ENCODE measurements at regions not wholly inside any gene's neighbourhood (a gene's known extent, or its start where the extent isn't known, plus 50 kb on each side); places are given as distances from the start of the nearest gene placed in this dataset.

DNA sequence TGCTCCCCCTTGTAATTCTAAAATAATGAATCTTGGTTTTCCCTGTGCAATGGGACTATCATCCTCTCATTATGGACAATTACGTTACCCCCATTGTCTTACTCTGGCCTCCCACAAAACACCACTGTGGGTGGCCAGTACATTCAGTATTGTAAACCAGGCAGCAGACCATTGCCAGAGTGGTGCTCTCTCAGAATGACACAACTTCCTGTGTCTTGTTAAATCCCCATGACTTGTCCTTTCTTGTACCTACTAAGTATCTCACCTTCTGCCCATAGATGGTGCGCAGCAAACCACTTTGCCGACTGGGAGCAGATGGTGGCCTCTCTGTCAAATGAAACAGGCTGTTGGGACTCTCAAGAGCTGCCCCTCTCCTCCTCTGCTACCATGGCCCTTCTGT lies 287.1 kb upstream of the RAG2 start:
- no peak overlapping the region for H3K4me2 ChIP-seq (ENCODE audit: low read depth, low read length, poor library complexity, severe bottlenecking)
- no peaks in the 10 kb centered on the region for H3K36me3 ChIP-seq (ENCODE audit: insufficient read depth, low read length)
- H3K27ac ChIP-seq (ENCODE audit: low read length), result no peak overlapping the region
- H3K9ac ChIP-seq (ENCODE audit: low read length), result no peak overlapping the region
- H3K9me2 ChIP-seq (replicated peaks; ENCODE audit: insufficient read depth, low read length), result no peaks in the 10 kb centered on the region
- H3K4me1 ChIP-seq (ENCODE audit: low read length), result no peaks in the 10 kb centered on the region
- no peaks in the 10 kb centered on the region for H4K20me1 ChIP-seq (ENCODE audit: insufficient read depth, low read depth, low read length)
- no peaks in the 10 kb centered on the region for H3K27me3 ChIP-seq (ENCODE audit: low read length)
- H3K4me3 ChIP-seq (ENCODE audit: low read length), result no peak overlapping the region
- no peak for DNase-seq
- H3K9me3 ChIP-seq (ENCODE audit: low read length), result no peaks in the 10 kb centered on the region; the same call in 1 of the 2 replicates
- no peaks in the 10 kb centered on the region for H3K79me2 ChIP-seq (ENCODE audit: low read length)
- no peak overlapping the region for H2AFZ ChIP-seq (ENCODE audit: low read length)

DNA sequence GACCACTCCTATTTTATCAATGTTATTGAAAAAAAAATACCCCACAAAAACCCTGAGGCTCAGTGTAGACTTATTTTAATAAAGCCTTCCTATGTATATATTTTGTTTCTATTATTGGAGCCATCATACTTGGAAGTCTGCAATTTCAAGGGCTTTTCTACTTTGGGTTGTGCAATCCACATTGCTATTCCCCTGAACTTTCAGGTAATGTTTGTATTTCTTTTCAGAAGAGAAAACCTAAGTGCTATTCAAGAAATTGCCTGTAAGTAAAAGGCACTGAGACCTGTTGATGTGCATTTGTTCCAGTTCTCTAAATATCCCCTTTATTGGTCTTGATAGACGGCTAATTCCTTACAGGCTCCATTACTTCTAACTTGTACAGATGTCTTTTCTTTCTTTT lies 280.7 kb upstream of the RAG2 start:
- no peak for DNase-seq
- H3K9ac ChIP-seq (ENCODE audit: low read length), result no peak overlapping the region
- no peaks in the 10 kb centered on the region for H3K27me3 ChIP-seq (ENCODE audit: low read length)
- H3K9me3 ChIP-seq (ENCODE audit: low read length), result no peaks in the 10 kb centered on the region; the same call in 1 of the 2 replicates
- no peak overlapping the region for H3K27ac ChIP-seq (ENCODE audit: low read length)
- H4K20me1 ChIP-seq (ENCODE audit: insufficient read depth, low read depth, low read length), result no peaks in the 10 kb centered on the region
- H3K9me2 ChIP-seq (replicated peaks; ENCODE audit: insufficient read depth, low read length), result no peaks in the 10 kb centered on the region
- H2AFZ ChIP-seq (ENCODE audit: low read length), result no peak overlapping the region
- H3K4me1 ChIP-seq (ENCODE audit: low read length), result no peaks in the 10 kb centered on the region
- H3K4me2 ChIP-seq (ENCODE audit: low read depth, low read length, poor library complexity, severe bottlenecking), result no peak overlapping the region
- no peak overlapping the region for H3K4me3 ChIP-seq (ENCODE audit: low read length)
- H3K36me3 ChIP-seq (ENCODE audit: insufficient read depth, low read length), result no peaks in the 10 kb centered on the region
- no peaks in the 10 kb centered on the region for H3K79me2 ChIP-seq (ENCODE audit: low read length)

DNA sequence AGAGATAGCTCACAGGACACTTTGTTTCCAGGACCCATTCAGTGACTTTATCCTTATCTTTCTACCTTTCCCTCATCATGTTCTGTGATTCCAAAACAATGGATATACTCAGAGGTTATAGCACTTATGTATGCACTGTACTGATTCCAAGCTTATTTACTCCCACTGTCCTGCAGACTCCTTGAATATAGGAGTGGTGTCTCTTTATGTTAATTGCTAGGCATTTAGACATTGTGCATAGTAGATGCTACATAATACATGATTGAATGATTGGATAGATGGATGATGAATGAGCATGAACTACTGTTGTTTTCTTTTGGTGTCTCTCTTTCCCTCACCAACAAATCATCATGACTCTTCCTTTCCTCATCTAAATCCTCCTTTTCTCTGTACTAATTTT lies 279.1 kb upstream of the RAG2 start:
- Histone ChIP-seq H3K4me2 (ENCODE audit: low read depth, low read length, poor library complexity, severe bottlenecking) (no peak overlapping the region), H3K4me1 (ENCODE audit: low read length) (no peaks in the 10 kb centered on the region), H3K27me3 (ENCODE audit: low read length) (no peaks in the 10 kb centered on the region), H3K4me3 (ENCODE audit: low read length) (no peak overlapping the region), H4K20me1 (ENCODE audit: insufficient read depth, low read depth, low read length) (no peaks in the 10 kb centered on the region), H3K27ac (ENCODE audit: low read length) (no peak overlapping the region), H3K79me2 (ENCODE audit: low read length) (no peaks in the 10 kb centered on the region), H3K9me2 (replicated peaks; ENCODE audit: insufficient read depth, low read length) (no peaks in the 10 kb centered on the region), H3K9ac (ENCODE audit: low read length) (no peak overlapping the region), H3K36me3 (ENCODE audit: insufficient read depth, low read length) (no peaks in the 10 kb centered on the region), H2AFZ (ENCODE audit: low read length) (no peak overlapping the region), H3K9me3 (ENCODE audit: low read length) (no peaks in the 10 kb centered on the region; the same call in 1 of the 2 replicates)
- DNase-seq, result no peak

DNA sequence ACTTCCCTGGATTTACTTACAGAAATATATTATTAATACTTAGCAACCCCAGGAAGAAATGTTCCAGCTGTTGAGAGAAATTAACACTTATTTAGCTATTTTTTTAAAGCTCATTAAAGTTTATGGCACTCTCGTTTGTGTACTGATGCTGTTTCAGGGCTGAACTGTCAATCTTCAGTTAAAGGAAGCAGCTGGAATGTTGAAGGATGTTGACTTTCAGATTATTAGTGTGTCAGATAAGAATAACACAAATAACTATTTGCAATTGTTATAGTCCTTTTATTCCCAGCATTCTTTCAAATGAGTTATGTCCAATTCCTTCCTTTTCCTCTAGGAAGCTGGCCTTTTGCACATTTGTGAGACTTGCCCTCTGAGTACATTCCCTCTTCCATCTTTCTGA lies 278.2 kb upstream of the RAG2 start:
- no peak overlapping the region for H3K4me2 ChIP-seq (ENCODE audit: low read depth, low read length, poor library complexity, severe bottlenecking)
- H3K27me3 ChIP-seq (ENCODE audit: low read length), result no peaks in the 10 kb centered on the region
- no peaks in the 10 kb centered on the region for H3K79me2 ChIP-seq (ENCODE audit: low read length)
- no peak overlapping the region for H3K27ac ChIP-seq (ENCODE audit: low read length)
- H3K9me2 ChIP-seq (replicated peaks; ENCODE audit: insufficient read depth, low read length), result no peaks in the 10 kb centered on the region
- H2AFZ ChIP-seq (ENCODE audit: low read length), result no peak overlapping the region
- no peaks in the 10 kb centered on the region; the same call in 1 of the 2 replicates for H3K9me3 ChIP-seq (ENCODE audit: low read length)
- no peaks in the 10 kb centered on the region for H4K20me1 ChIP-seq (ENCODE audit: insufficient read depth, low read depth, low read length)
- H3K4me3 ChIP-seq (ENCODE audit: low read length), result no peak overlapping the region
- DNase-seq, result no peak
- H3K9ac ChIP-seq (ENCODE audit: low read length), result no peak overlapping the region
- no peaks in the 10 kb centered on the region for H3K4me1 ChIP-seq (ENCODE audit: low read length)
- H3K36me3 ChIP-seq (ENCODE audit: insufficient read depth, low read length), result no peaks in the 10 kb centered on the region

DNA sequence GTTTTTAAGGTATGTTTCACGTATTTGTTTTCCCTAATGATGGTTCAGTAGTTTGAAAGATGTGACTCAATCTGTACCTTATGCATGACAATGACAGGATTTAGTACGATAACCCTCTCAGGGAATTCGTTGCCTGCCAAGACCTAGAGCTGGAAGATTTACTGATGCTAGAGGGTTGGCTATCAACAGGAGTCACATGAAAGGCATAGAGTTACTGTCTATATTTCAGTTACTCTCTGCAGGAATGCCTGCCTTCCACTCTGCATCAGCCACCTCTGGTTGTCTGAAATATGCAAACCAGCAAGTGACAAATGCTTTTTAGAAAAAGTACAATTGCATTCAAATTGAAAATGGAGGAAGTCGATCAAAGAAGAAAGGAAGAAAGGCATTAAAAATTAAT lies 276.3 kb upstream of the RAG2 start:
- Histone ChIP-seq H3K4me3 (ENCODE audit: low read length) (no peak overlapping the region), H3K9ac (ENCODE audit: low read length) (no peak overlapping the region), H3K4me1 (ENCODE audit: low read length) (no peaks in the 10 kb centered on the region), H3K9me3 (ENCODE audit: low read length) (no peaks in the 10 kb centered on the region), H3K27ac (ENCODE audit: low read length) (no peak overlapping the region), H4K20me1 (ENCODE audit: insufficient read depth, low read depth, low read length) (no peaks in the 10 kb centered on the region), H3K9me2 (replicated peaks; ENCODE audit: insufficient read depth, low read length) (no peaks in the 10 kb centered on the region), H3K36me3 (ENCODE audit: insufficient read depth, low read length) (no peaks in the 10 kb centered on the region), H2AFZ (ENCODE audit: low read length) (no peak overlapping the region), H3K79me2 (ENCODE audit: low read length) (no peaks in the 10 kb centered on the region), H3K4me2 (ENCODE audit: low read depth, low read length, poor library complexity, severe bottlenecking) (no peak overlapping the region), H3K27me3 (ENCODE audit: low read length) (no peaks in the 10 kb centered on the region)
- DNase-seq, result no peak

DNA sequence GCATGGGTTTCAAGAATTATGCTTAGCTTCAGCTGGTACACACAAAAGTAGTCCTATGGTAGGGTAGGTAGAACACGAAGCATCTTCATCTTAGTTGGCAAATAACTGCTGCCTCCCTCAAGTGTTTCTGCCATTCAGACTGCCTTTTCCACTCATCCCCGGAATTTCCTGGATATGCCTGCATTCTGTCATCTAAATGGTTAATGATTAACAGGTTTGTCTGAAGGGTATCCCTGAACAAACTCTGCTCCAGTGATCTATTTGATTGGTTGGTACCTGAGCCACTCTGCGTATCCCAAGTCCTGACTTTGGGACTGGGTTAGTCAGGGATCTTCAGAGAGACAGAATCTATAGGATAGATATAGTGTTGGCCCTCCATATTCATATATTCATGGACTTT lies 272.3 kb upstream of the RAG2 start:
- H3K79me2 ChIP-seq (ENCODE audit: low read length), result no peaks in the 10 kb centered on the region
- H3K9me2 ChIP-seq (replicated peaks; ENCODE audit: insufficient read depth, low read length), result no peaks in the 10 kb centered on the region
- no peaks in the 10 kb centered on the region for H3K4me1 ChIP-seq (ENCODE audit: low read length)
- H3K9ac ChIP-seq (ENCODE audit: low read length), result no peak overlapping the region
- no peak overlapping the region for H3K4me2 ChIP-seq (ENCODE audit: low read depth, low read length, poor library complexity, severe bottlenecking)
- H3K27ac ChIP-seq (ENCODE audit: low read length), result no peak overlapping the region
- H3K9me3 ChIP-seq (ENCODE audit: low read length), result no peaks in the 10 kb centered on the region
- H3K4me3 ChIP-seq (ENCODE audit: low read length), result no peak overlapping the region
- no peak for DNase-seq
- H3K27me3 ChIP-seq (ENCODE audit: low read length), result no peaks in the 10 kb centered on the region
- no peaks in the 10 kb centered on the region for H4K20me1 ChIP-seq (ENCODE audit: insufficient read depth, low read depth, low read length)
- no peak overlapping the region for H2AFZ ChIP-seq (ENCODE audit: low read length)
- H3K36me3 ChIP-seq (ENCODE audit: insufficient read depth, low read length), result no peaks in the 10 kb centered on the region

DNA sequence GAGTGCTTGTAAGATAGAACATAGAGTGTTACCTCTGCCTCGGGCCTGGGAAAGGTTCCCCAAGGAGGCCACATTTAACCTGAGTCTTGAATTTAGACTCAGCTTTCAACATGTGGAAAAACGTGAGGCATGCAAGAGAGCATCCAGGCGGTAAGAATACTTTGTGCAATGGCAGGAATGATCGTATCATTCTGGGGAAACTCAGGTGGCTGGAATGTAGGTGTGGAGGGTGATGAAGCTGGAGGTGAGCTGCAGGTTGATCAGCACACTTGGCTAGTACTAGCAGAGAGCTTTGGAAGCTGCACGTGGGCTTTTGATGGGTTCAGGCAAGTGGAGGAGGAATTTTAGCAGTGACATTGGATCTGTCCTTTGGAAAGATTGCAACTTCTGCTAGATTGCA lies 270.3 kb upstream of the RAG2 start:
- no peak overlapping the region for H3K4me3 ChIP-seq (ENCODE audit: low read length)
- no peaks in the 10 kb centered on the region for H3K4me1 ChIP-seq (ENCODE audit: low read length)
- no peak overlapping the region for H3K4me2 ChIP-seq (ENCODE audit: low read depth, low read length, poor library complexity, severe bottlenecking)
- DNase-seq, result no peak
- H3K27me3 ChIP-seq (ENCODE audit: low read length), result no peaks in the 10 kb centered on the region
- H3K9me2 ChIP-seq (replicated peaks; ENCODE audit: insufficient read depth, low read length), result no peaks in the 10 kb centered on the region
- H3K9ac ChIP-seq (ENCODE audit: low read length), result no peak overlapping the region
- H2AFZ ChIP-seq (ENCODE audit: low read length), result no peak overlapping the region
- no peaks in the 10 kb centered on the region for H3K9me3 ChIP-seq (ENCODE audit: low read length)
- no peaks in the 10 kb centered on the region for H4K20me1 ChIP-seq (ENCODE audit: insufficient read depth, low read depth, low read length)
- no peaks in the 10 kb centered on the region for H3K36me3 ChIP-seq (ENCODE audit: insufficient read depth, low read length)
- no peaks in the 10 kb centered on the region for H3K79me2 ChIP-seq (ENCODE audit: low read length)
- no peak overlapping the region for H3K27ac ChIP-seq (ENCODE audit: low read length)

DNA sequence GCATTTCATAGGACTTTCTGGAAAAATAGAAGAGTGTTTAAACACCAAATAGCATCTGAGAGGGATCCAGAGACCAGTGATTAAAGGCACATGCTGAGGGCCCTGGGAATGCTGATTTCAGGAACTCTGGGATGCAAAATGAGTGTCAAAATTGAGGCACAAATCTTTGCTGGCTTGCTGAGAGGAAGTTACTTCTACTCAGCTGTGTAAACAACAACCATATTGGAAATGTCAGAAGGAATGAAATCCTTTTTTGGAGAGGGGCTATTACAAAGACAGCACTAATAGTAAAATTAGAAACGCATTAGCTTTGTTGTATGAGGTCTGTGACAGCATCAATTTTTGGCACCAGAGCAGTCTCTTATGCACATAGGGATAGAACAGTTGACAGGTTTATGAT lies 267.8 kb upstream of the RAG2 start:
- H4K20me1 ChIP-seq (ENCODE audit: insufficient read depth, low read depth, low read length), result no peaks in the 10 kb centered on the region
- H3K9ac ChIP-seq (ENCODE audit: low read length), result no peak overlapping the region
- DNase-seq, result no peak
- no peaks in the 10 kb centered on the region for H3K36me3 ChIP-seq (ENCODE audit: insufficient read depth, low read length)
- H3K79me2 ChIP-seq (ENCODE audit: low read length), result no peaks in the 10 kb centered on the region
- no peaks in the 10 kb centered on the region for H3K9me3 ChIP-seq (ENCODE audit: low read length)
- no peak overlapping the region for H3K27ac ChIP-seq (ENCODE audit: low read length)
- H3K4me2 ChIP-seq (ENCODE audit: low read depth, low read length, poor library complexity, severe bottlenecking), result no peak overlapping the region
- no peaks in the 10 kb centered on the region for H3K27me3 ChIP-seq (ENCODE audit: low read length)
- H2AFZ ChIP-seq (ENCODE audit: low read length), result no peak overlapping the region
- no peaks in the 10 kb centered on the region for H3K9me2 ChIP-seq (replicated peaks; ENCODE audit: insufficient read depth, low read length)
- no peak overlapping the region for H3K4me3 ChIP-seq (ENCODE audit: low read length)
- H3K4me1 ChIP-seq (ENCODE audit: low read length), result no peaks in the 10 kb centered on the region

DNA sequence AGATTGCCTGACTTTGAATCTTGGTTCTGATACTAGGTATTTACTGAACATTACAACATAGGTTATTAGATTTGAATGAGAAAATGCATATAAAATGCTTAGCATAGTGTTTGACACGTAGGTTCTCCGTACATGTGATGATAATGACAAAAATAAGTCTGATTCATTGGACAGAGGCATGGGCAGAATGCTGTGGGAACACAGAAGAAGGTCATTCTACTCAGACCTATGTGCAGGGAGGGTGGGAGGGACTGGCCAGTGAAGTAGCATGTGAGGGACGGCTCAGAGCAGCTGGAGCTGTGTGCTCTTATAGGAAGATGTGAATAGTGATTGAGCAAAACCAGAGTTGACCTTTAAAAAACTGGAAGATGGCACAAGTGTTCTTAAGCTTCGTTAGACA lies 256.8 kb upstream of the RAG2 start:
- Histone ChIP-seq H2AFZ (ENCODE audit: low read length) (no peak overlapping the region), H3K27ac (ENCODE audit: low read length) (no peak overlapping the region), H3K9me3 (ENCODE audit: low read length) (no peaks in the 10 kb centered on the region; the same call in 1 of the 2 replicates), H4K20me1 (ENCODE audit: insufficient read depth, low read depth, low read length) (no peaks in the 10 kb centered on the region), H3K36me3 (ENCODE audit: insufficient read depth, low read length) (no peaks in the 10 kb centered on the region), H3K4me3 (ENCODE audit: low read length) (no peak overlapping the region), H3K4me1 (ENCODE audit: low read length) (no peaks in the 10 kb centered on the region), H3K4me2 (ENCODE audit: low read depth, low read length, poor library complexity, severe bottlenecking) (no peak overlapping the region), H3K9ac (ENCODE audit: low read length) (no peak overlapping the region), H3K79me2 (ENCODE audit: low read length) (no peaks in the 10 kb centered on the region), H3K27me3 (ENCODE audit: low read length) (no peaks in the 10 kb centered on the region), H3K9me2 (replicated peaks; ENCODE audit: insufficient read depth, low read length) (no peaks in the 10 kb centered on the region)
- DNase-seq, result no peak
